H9 (cell line): ENCODE measurements at regions not wholly inside any gene's neighbourhood (a gene's known extent, or its start where the extent isn't known, plus 50 kb on each side); places are given as distances from the start of the nearest gene placed in this dataset.

Source experiments
- DNase-seq: peaks from one replicate; pipeline ENCODE4 v3.0.0-alpha.2; 2017
- H2AFZ ChIP-seq: one replicate; pipeline ENCODE4 v1.6.1; 2013; ENCODE audit warnings: mild to moderate bottlenecking, low read length, control low read depth, moderate library complexity
- H2AK5ac ChIP-seq: 2 replicates; pipeline ENCODE4 v1.6.1; 2013; ENCODE audit warnings: low read length, control low read depth, mixed read lengths; ENCODE audit not compliant: insufficient read length
- H2BK120ac ChIP-seq: one replicate; pipeline ENCODE4 v1.6.1; 2013; ENCODE audit warnings: low read depth, mild to moderate bottlenecking, low read length, control low read depth, inconsistent platforms; ENCODE audit not compliant: poor library complexity, severe bottlenecking
- H2BK12ac ChIP-seq: 2 replicates; pipeline ENCODE4 v1.6.1; 2013; ENCODE audit warnings: low read length, control low read depth, mixed read lengths, low read depth; ENCODE audit not compliant: insufficient read length
- H2BK15ac ChIP-seq: 2 replicates; pipeline ENCODE4 v1.6.1; 2013; ENCODE audit warnings: low read depth, low read length, control low read depth
- H2BK20ac ChIP-seq: one replicate; pipeline ENCODE4 v1.6.1; 2013; ENCODE audit warnings: low read depth, mild to moderate bottlenecking, low read length, control low read depth, inconsistent platforms; ENCODE audit not compliant: poor library complexity, severe bottlenecking
- H2BK5ac ChIP-seq: 2 replicates; pipeline ENCODE4 v1.6.1; 2013; ENCODE audit warnings: low read length, control low read depth, mixed read lengths; ENCODE audit not compliant: insufficient read length
- H3K14ac ChIP-seq: 2 replicates; pipeline ENCODE4 v1.6.1; 2013; ENCODE audit warnings: low read length, control low read depth; ENCODE audit not compliant: insufficient read depth
- H3K18ac ChIP-seq: 2 replicates; pipeline ENCODE4 v1.6.1; 2013; ENCODE audit warnings: low read depth, mild to moderate bottlenecking, mixed read lengths, low read length, control low read depth; ENCODE audit not compliant: insufficient read length
- H3K23ac ChIP-seq: 2 replicates; pipeline ENCODE4 v1.6.1; 2013; ENCODE audit warnings: low read length, control low read depth, mixed read lengths, low read depth; ENCODE audit not compliant: insufficient read length
- H3K23me2 ChIP-seq: 2 replicates; pipeline ENCODE4 v1.6.1; 2013; ENCODE audit warnings: low read depth, mild to moderate bottlenecking, mixed read lengths, low read length, control low read depth; ENCODE audit not compliant: insufficient read length, poor library complexity, severe bottlenecking
- H3K27ac ChIP-seq: 2 replicates; pipeline ENCODE4 v1.5.1; 2013; ENCODE audit warnings: low read length, control low read depth, mixed read lengths, low read depth; ENCODE audit not compliant: insufficient read length
- H3K27me3 ChIP-seq: 2 replicates; pipeline ENCODE4 v1.6.1; 2013; ENCODE audit warnings: low read length, control low read depth, inconsistent platforms; ENCODE audit not compliant: insufficient read depth
- H3K4ac ChIP-seq: 2 replicates; pipeline ENCODE4 v1.6.1; 2013; ENCODE audit warnings: low read depth, mild to moderate bottlenecking, control low read depth, inconsistent platforms, low read length, moderate library complexity
- H3K4me1 ChIP-seq: 2 replicates; pipeline ENCODE4 v1.6.1; 2013; ENCODE audit warnings: low read length, control low read depth, inconsistent platforms; ENCODE audit not compliant: insufficient read depth
- H3K4me2 ChIP-seq: 2 replicates; pipeline ENCODE4 v1.6.1; 2013; ENCODE audit warnings: low read length, control low read depth, mixed read lengths; ENCODE audit not compliant: insufficient read length, insufficient read depth
- H3K56ac ChIP-seq: 2 replicates; pipeline ENCODE4 v1.6.1; 2013; ENCODE audit warnings: low read depth, mild to moderate bottlenecking, mixed read lengths, low read length, control low read depth; ENCODE audit not compliant: insufficient read length
- H3K79me1 ChIP-seq: 2 replicates; pipeline ENCODE4 v1.6.1; 2013; ENCODE audit warnings: low read depth, mild to moderate bottlenecking, moderate library complexity, low read length, control low read depth, inconsistent platforms; ENCODE audit not compliant: insufficient read depth, poor library complexity, severe bottlenecking
- H3K79me2 ChIP-seq: 2 replicates; pipeline ENCODE4 v1.6.1; 2013; ENCODE audit warnings: low read length, control low read depth, inconsistent platforms; ENCODE audit not compliant: insufficient read depth
- H3K9ac ChIP-seq: 2 replicates; pipeline ENCODE4 v1.6.1; 2013; ENCODE audit warnings: low read length, control low read depth, mixed read lengths; ENCODE audit not compliant: insufficient read length; ENCODE audit errors: extremely low read depth
- H3K9me3 ChIP-seq: one replicate; pipeline ENCODE4 v1.6.1; 2013; ENCODE audit warnings: low read depth, low read length, inconsistent platforms; ENCODE audit not compliant: control insufficient read depth
- H3T11ph ChIP-seq: one replicate; pipeline ENCODE4 v1.6.1; 2013; ENCODE audit warnings: mild to moderate bottlenecking, low read length, control low read depth, inconsistent platforms
- H4K20me1 ChIP-seq: one replicate; pipeline ENCODE4 v1.6.1; 2013; ENCODE audit not compliant: control insufficient read depth, insufficient read length, insufficient read depth
- H4K5ac ChIP-seq: 2 replicates; pipeline ENCODE4 v1.6.1; 2013; ENCODE audit warnings: low read depth, mild to moderate bottlenecking, mixed read lengths, low read length, control low read depth; ENCODE audit not compliant: insufficient read length
- H4K8ac ChIP-seq: replicated peaks from 2 replicates; pipeline ENCODE4 v1.6.1; 2013; ENCODE audit warnings: low read length, control low read depth, mixed read lengths, low read depth; ENCODE audit not compliant: insufficient read length
- H4K91ac ChIP-seq: 2 replicates; pipeline ENCODE4 v1.6.1; 2013; ENCODE audit warnings: low read depth, mild to moderate bottlenecking, moderate library complexity, mixed read lengths, low read length, control low read depth; ENCODE audit not compliant: insufficient read length
- H3K27ac Mint-ChIP-seq, 3 experiments: 2 replicates in 2 of 3; 3 replicates in 1 of 3; pipeline ENCODE4 v1.8.0; 2020 to 2021; ENCODE audit warnings: mixed read lengths in 3 of 3, mild to moderate bottlenecking in 1 of 3, moderate library complexity in 1 of 3
- H3K27me3 Mint-ChIP-seq: 2 replicates; pipeline ENCODE4 v1.8.0; 2021; ENCODE audit warnings: low read depth, mild to moderate bottlenecking, moderate library complexity, mixed read lengths
- H3K36me3 Mint-ChIP-seq, 3 experiments: 2 replicates in 2 of 3; 3 replicates in 1 of 3; pipeline ENCODE4 v1.8.0; 2020 to 2021; ENCODE audit warnings: low read depth in 3 of 3, mixed read lengths in 3 of 3; ENCODE audit not compliant: insufficient read depth in 1 of 3
- H3K4me1 Mint-ChIP-seq, 2 experiments: 2 replicates each; pipeline ENCODE4 v1.8.0; 2020; ENCODE audit warnings: mixed read lengths in 2 of 2
- H3K4me3 Mint-ChIP-seq, 2 experiments: 2 replicates in 1 of 2; 3 replicates in 1 of 2; pipeline ENCODE4 v1.8.0; 2020 to 2021; ENCODE audit warnings: mild to moderate bottlenecking in 2 of 2, mixed read lengths in 2 of 2, moderate library complexity in 1 of 2
- H3K9me3 Mint-ChIP-seq, 2 experiments: 2 replicates in 1 of 2; 3 replicates in 1 of 2; pipeline ENCODE4 v1.8.0; 2020; ENCODE audit warnings: mild to moderate bottlenecking in 2 of 2, mixed read lengths in 2 of 2, moderate library complexity in 1 of 2
- CTCF ChIP-seq: fragments of 200-600 bp; sonication (generic); conservative IDR thresholded peaks from 3 replicates; pipeline ENCODE4 v1.8.0; 2021; ENCODE audit warnings: antibody characterized with exemption, mild to moderate bottlenecking
- WGBS: extraction: QIAGEN DNeasy Blood & Tissue Kit; methylation state at CpG from one replicate; pipeline ENCODE4 v1.1.7; 2013; ENCODE audit warnings: missing lambda C conversion rate, low lambda C conversion rate, mixed read lengths; ENCODE audit not compliant: insufficient read length; ENCODE audit errors: extremely low coverage; 5-methylcytosine and 5-hydroxymethylcytosine counted together

DNA sequence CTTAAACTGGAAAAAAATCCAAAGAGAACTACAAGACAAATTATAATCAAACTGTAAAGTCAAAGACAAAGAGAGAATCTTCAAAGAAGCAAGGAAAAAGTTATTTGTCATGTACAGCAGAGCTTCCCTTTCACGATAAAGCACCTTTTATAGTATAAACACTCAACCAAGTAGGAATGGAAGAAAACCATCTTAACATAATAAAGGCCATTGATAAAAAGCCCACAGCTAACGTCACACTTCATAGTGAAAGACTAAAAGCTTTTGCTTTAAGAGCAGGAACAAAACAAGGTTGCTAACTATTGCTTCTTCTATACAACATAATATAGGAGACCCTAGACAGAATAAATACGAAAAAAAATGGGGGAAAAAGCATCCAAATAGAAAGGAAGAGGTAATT is 595.7 kb upstream of the POU3F4 start:
- Histone ChIP-seq H4K8ac (no peak overlapping the region), H3K56ac (no peak overlapping the region), H4K20me1 (no peaks in the 10 kb centered on the region), H3K4ac (no peak overlapping the region), H4K5ac (no peak overlapping the region), H2AFZ (no peak overlapping the region), H3K23ac (no peak overlapping the region), H3T11ph (no peak overlapping the region), H3K9ac (no peak overlapping the region), H2BK5ac (no peak overlapping the region), H3K27me3 (no peaks in the 10 kb centered on the region), H3K23me2 (no peaks in the 10 kb centered on the region), H2BK120ac (no peak overlapping the region), H2BK12ac (no peak overlapping the region), H3K79me2 (no peaks in the 10 kb centered on the region), H3K27ac (no peak overlapping the region), H3K79me1 (no peaks in the 10 kb centered on the region), H4K91ac (no peak overlapping the region), H2BK15ac (no peak overlapping the region), H2AK5ac (no peak overlapping the region), H3K4me1 (no peaks in the 10 kb centered on the region), H3K14ac (no peak overlapping the region), H3K18ac (no peak overlapping the region), H3K4me2 (no peak overlapping the region), H3K9me3 (peaks cover 15% of the 10 kb centered on the region), H2BK20ac (no peak overlapping the region)
- Mint-ChIP-seq H3K4me3 (no peak overlapping the region), H3K27me3 (no peaks in the 10 kb centered on the region), H3K36me3 (peaks cover 0 to 3% (median 2%) of the 10 kb centered on the region in 3 experiments; a peak in 2 of 7 replicates), H3K27ac (peak overlapping the region in 1 of 3 experiments; percentile 50; a peak in 1 of 7 replicates), H3K4me1 (peaks cover 22 to 23% of the 10 kb centered on the region in 2 experiments), H3K9me3 (peaks cover 39 to 42% of the 10 kb centered on the region in 2 experiments)
- no peak for DNase-seq
- no peak for TF ChIP-seq CTCF
- WGBS = no CpG with 5 or more reads among the region's 3 CpGs
